ENCODE measurements at regions not wholly inside any gene's neighbourhood (a gene's known extent, or its start where the extent isn't known, plus 50 kb on each side); places are given as distances from the start of the nearest gene placed in this dataset.
A peak's percentile ranks its signal among the peaks of the same experiment; 100 is the strongest.

DNA sequence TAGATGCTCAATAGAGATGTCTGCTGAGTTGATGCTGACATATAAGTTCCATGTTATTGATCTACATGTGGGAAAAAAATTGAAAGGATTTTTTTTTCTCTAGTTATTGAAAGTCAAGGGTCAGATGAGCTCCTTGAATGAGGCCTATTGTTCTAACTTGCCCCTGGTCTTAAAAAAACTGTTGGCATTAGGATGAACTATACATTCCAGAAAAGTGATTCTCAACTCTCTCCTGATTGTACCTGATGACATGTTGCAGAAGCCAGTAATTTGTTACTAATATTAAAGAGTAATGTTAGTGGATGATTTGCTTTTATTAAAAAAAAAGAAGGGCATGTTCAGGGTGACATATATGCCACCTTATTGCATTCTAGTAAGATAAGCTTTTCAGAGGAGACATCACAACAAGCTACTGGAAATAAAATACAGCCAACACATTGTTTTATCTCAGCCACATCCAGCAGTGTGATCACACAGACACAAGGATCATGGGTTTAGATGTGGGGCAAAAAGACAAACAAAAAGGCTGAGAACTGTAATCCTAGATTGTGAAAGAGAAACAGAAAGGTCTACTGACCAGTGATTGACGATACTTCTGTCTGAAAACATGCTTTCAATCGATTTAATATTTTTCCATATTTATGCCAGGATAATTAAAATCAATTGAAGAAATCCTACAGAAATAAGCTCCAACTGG, 1314.1 kb upstream of the C9orf72 start:
- H3K36me3 ChIP-seq: no peaks in the 10 kb centered on the region

GRCh38 chr9:28888806-28889205, 1315.5 kb upstream of the C9orf72 start:
- TF ChIP-seq CTCF (IDR thresholded peaks at IDR 0.05): no peak
- intact Hi-C loops (cut with DNase I): no loop called here
- Histone ChIP-seq H3K9me3 (no peaks in the 10 kb centered on the region), H3K27ac (no peak overlapping the region), H3K4me1 (no peaks in the 10 kb centered on the region), H3K27me3 (no peaks in the 10 kb centered on the region), H3K36me3 (no peaks in the 10 kb centered on the region), H3K4me3 (no peak overlapping the region)
- no peak for DNase-seq
- no peak for ATAC-seq

More for the DNA sequence above, 1314.1 kb upstream of the C9orf72 start:
- no peak for ATAC-seq
- H3K27me3 ChIP-seq: no peaks in the 10 kb centered on the region
- no peak overlapping the region for H3K27ac ChIP-seq
- no peaks in the 10 kb centered on the region for H3K4me1 ChIP-seq
- intact Hi-C loops (cut with DNase I): no loop called here
- H3K9me3 ChIP-seq: no peaks in the 10 kb centered on the region
- no peak overlapping the region for H3K4me3 ChIP-seq
- no peak for TF ChIP-seq CTCF (IDR thresholded peaks at IDR 0.05)
- no peak for DNase-seq

DNA sequence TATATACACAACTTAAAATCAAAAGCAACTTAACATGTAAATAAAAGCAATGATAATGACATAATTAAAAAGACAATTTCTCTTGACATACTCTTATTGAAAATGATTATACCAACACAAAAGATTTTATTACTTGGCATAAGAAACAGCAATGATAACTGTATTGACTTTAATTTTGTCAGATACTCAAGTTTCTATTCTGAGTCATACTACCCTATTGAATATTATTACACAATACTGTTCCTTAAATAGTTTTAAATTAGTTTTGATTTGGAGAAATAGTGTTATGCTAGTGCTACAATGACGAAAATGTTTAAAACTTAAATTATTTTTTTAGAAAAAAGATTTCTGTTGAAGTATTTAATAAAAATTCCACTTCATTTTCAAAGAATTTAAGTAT, 1319.3 kb upstream of the C9orf72 start:
- Histone ChIP-seq H3K4me3 (no peak overlapping the region), H3K9me3 (peaks cover 0 to 2% of the 10 kb centered on the region in 2 donors), H3K36me3 (no peaks in the 10 kb centered on the region), H3K4me1 (no peaks in the 10 kb centered on the region), H3K27ac (no peak overlapping the region), H3K27me3 (no peaks in the 10 kb centered on the region)
- no peak for DNase-seq
- ATAC-seq: no peak
- intact Hi-C loops (cut with DNase I): no loop called here
- no peak for TF ChIP-seq CTCF (IDR thresholded peaks at IDR 0.05)

- TF ChIP-seq CTCF (IDR thresholded peaks at IDR 0.05): no peak
- H3K4me1 ChIP-seq: no peaks in the 10 kb centered on the region
- intact Hi-C loops (cut with DNase I): no loop called here
- no peak overlapping the region for H3K4me3 ChIP-seq
- DNase-seq (no peak), ATAC-seq (no peak)
- H3K27ac ChIP-seq: no peak overlapping the region
- peaks cover 0 to 17% of the 10 kb centered on the region in 2 donors for H3K9me3 ChIP-seq
- H3K27me3 ChIP-seq: no peaks in the 10 kb centered on the region
- H3K36me3 ChIP-seq: no peaks in the 10 kb centered on the region
Observed at GRCh38 chr9:28899267-28899666, 1326.0 kb upstream of the C9orf72 start.

- ATAC-seq (no peak), DNase-seq (peak in 1 of 4 donors; percentile 34)
- Histone ChIP-seq H3K4me1 (no peaks in the 10 kb centered on the region), H3K27me3 (no peaks in the 10 kb centered on the region), H3K27ac (no peak overlapping the region), H3K9me3 (peaks cover 0 to 17% of the 10 kb centered on the region in 2 donors), H3K36me3 (no peaks in the 10 kb centered on the region), H3K4me3 (no peak overlapping the region)
- intact Hi-C loops (cut with DNase I): no loop called here
- TF ChIP-seq CTCF (IDR thresholded peaks at IDR 0.05): no peak
Observed at GRCh38 chr9:28899926-28900325, 1326.6 kb upstream of the C9orf72 start.
